ENCODE measurements at regions not wholly inside any gene's neighbourhood (a gene's known extent, or its start where the extent isn't known, plus 50 kb on each side); places are given as distances from the start of the nearest gene placed in this dataset.

DNA sequence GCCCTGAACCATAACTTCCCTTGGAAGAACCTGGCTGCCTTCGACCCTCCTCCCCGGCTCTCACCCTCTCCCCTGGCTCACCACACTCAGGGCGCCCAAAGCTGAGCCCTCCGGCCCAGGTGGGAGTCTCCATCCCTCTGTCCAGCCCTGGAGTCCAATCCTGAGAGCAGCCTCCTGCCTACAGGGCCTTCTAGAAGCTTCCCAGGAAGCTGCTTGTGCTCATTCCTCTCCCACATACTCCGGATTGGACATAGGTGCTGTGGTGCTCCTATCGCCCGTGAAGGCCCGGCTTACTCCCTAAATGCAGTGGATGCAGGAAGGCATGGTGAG, 1332.0 kb downstream of the BRD1 start:
- TF ChIP-seq, protein P1, sequence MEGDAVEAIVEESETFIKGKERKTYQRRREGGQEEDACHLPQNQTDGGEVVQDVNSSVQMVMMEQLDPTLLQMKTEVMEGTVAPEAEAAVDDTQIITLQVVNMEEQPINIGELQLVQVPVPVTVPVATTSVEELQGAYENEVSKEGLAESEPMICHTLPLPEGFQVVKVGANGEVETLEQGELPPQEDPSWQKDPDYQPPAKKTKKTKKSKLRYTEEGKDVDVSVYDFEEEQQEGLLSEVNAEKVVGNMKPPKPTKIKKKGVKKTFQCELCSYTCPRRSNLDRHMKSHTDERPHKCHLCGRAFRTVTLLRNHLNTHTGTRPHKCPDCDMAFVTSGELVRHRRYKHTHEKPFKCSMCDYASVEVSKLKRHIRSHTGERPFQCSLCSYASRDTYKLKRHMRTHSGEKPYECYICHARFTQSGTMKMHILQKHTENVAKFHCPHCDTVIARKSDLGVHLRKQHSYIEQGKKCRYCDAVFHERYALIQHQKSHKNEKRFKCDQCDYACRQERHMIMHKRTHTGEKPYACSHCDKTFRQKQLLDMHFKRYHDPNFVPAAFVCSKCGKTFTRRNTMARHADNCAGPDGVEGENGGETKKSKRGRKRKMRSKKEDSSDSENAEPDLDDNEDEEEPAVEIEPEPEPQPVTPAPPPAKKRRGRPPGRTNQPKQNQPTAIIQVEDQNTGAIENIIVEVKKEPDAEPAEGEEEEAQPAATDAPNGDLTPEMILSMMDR (IDR thresholded peaks at IDR 0.05), result no peak
- TF ChIP-seq EP300 (IDR thresholded peaks at IDR 0.05), result no peak
